GM06990 (cell line): ENCODE measurements at regions not wholly inside any gene's neighbourhood (a gene's known extent, or its start where the extent isn't known, plus 50 kb on each side); places are given as distances from the start of the nearest gene placed in this dataset.

ENCODE experiments used
- DNase-seq: peaks from one replicate; pipeline ENCODE4 v3.0.0-alpha.2; 2011; ENCODE audit not compliant: insufficient read length; ENCODE audit errors: extremely low read depth
- H3K27me3 ChIP-seq: replicated peaks from 2 replicates; pipeline ENCODE4 v1.6.0; 2011; ENCODE audit warnings: low read length; ENCODE audit not compliant: control insufficient read depth, insufficient read depth
- H3K36me3 ChIP-seq: 2 replicates; pipeline ENCODE4 v1.5.1; 2011; ENCODE audit warnings: low read length; ENCODE audit not compliant: control insufficient read depth, insufficient read depth
- H3K4me3 ChIP-seq: replicated peaks from 2 replicates; pipeline ENCODE4 v1.5.1; 2011; ENCODE audit warnings: low read depth, mild to moderate bottlenecking, control low read depth, low read length
- TF ChIP-seq, protein P1 (sequence below): IDR thresholded peaks from 2 replicates; pipeline ENCODE4 v1.5.1; 2011; ENCODE audit warnings: low read length, control low read depth, mild to moderate bottlenecking, inconsistent platforms; ENCODE audit not compliant: insufficient read depth, poor library complexity, severe bottlenecking

DNA sequence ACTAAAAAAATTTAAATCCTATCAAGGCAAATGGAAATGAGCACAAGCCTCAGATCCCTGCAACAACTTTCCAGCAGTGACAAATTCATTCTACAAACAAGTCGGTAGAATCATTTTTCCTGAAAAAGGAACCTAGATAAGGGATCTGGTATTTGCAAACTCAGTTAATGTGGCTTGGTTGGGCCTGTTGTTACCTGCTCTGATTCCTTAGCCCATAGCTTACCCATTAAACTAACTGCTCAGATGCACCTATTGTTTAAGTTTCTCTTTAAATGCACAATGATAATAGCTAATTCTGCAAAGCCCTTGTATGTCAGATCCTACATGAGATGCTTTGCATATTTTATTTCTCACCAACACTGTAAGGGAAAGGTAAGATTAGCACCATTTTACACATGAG is 377.4 kb upstream of the RGMA start:
- Histone ChIP-seq H3K4me3 (no peak overlapping the region), H3K27me3 (no peaks in the 10 kb centered on the region), H3K36me3 (no peaks in the 10 kb centered on the region)
- TF ChIP-seq, protein P1, sequence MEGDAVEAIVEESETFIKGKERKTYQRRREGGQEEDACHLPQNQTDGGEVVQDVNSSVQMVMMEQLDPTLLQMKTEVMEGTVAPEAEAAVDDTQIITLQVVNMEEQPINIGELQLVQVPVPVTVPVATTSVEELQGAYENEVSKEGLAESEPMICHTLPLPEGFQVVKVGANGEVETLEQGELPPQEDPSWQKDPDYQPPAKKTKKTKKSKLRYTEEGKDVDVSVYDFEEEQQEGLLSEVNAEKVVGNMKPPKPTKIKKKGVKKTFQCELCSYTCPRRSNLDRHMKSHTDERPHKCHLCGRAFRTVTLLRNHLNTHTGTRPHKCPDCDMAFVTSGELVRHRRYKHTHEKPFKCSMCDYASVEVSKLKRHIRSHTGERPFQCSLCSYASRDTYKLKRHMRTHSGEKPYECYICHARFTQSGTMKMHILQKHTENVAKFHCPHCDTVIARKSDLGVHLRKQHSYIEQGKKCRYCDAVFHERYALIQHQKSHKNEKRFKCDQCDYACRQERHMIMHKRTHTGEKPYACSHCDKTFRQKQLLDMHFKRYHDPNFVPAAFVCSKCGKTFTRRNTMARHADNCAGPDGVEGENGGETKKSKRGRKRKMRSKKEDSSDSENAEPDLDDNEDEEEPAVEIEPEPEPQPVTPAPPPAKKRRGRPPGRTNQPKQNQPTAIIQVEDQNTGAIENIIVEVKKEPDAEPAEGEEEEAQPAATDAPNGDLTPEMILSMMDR: no peak
- DNase-seq: no peak

DNA sequence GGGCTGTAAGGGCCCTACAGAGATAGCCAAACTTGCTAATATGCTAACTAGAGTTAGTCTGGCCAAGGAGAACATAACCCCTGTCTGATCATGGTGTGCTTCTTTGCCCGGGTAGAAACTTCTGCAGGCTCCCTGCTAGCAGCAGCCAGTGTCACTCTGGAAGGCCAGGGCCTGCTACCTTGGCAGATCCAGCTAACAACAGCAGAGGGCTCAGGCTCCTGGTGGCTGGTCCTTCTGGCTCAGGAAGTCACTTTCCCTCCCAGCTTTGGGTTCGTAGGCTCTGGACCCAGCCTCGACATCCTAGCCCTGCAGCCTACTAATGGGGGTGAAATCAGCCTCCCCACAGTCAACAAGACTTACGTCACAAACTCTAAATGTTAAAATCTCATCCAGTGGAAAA is 373.7 kb upstream of the RGMA start:
- TF ChIP-seq, protein P1: no peak
- no peak for DNase-seq
- no peaks in the 10 kb centered on the region for H3K36me3 ChIP-seq
- no peak overlapping the region for H3K4me3 ChIP-seq
- no peaks in the 10 kb centered on the region for H3K27me3 ChIP-seq

DNA sequence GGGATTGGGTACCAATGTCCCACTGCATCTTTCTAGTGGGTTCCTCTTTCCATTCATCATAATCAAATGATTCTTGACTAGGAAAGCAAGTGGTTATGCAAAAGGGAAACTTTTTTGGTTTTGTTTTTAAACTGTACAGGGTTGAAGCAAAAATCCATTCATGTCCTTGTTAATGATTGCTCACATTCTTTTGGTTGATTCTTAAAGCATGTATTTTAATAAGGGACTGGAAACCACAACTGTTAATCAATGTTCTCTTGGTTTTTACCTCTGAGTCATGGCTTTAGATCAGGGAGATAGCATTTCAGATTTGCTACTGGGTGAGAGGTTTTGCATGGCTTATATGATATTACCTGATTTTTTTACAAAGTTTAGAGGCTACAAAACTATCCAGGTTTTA is 371.7 kb upstream of the RGMA start:
- no peaks in the 10 kb centered on the region for H3K27me3 ChIP-seq

DNA sequence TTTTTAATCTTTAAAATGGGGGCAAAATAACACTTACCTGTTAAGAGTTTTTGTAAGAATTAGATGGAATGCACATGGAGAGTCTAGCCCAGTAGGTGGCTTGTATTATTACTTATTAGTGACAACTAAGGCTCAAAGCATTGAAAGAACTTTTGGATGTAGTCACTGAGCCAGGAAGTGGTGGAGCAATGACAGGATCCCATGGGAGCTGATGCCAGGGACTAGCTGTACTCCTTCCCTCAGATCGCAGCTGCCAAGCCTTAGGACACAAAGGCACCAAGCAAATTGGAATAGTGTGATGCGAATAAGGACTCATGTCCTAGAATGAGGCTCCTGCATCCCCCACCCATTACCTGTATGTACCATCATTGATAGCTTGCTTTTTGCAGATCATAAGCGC is 370.4 kb upstream of the RGMA start:
- H3K27me3 ChIP-seq: no peaks in the 10 kb centered on the region
- H3K36me3 ChIP-seq: no peaks in the 10 kb centered on the region
- DNase-seq: no peak
- no peak overlapping the region for H3K4me3 ChIP-seq
- TF ChIP-seq, protein P1: no peak

More for the DNA sequence above, 371.7 kb upstream of the RGMA start:
- H3K4me3 ChIP-seq: no peak overlapping the region
- no peak for DNase-seq
- H3K36me3 ChIP-seq: no peaks in the 10 kb centered on the region
- TF ChIP-seq, protein P1: no peak

DNA sequence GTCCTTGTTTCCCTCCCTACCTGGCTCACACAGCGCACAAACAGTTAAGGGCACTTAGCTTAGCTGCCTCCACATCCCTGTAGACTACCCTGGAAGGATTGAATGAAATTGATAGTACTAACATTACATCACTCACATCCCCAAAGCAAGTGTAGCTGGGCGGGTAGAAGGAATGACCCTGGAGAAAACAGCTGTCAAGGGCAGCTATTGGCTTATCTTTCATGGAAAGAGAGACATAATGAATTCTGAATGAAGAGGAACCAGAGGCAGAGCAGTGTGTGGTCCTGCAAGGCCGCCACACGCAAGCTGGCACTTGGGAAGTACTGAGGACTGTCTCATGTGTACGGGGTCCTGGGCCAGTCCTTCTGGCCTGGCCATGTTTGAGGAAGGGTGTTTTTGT is 369.6 kb upstream of the RGMA start:
- H3K36me3 ChIP-seq: no peaks in the 10 kb centered on the region
- no peak for DNase-seq
- H3K4me3 ChIP-seq: no peak overlapping the region
- no peaks in the 10 kb centered on the region for H3K27me3 ChIP-seq
- TF ChIP-seq, protein P1: no peak

DNA sequence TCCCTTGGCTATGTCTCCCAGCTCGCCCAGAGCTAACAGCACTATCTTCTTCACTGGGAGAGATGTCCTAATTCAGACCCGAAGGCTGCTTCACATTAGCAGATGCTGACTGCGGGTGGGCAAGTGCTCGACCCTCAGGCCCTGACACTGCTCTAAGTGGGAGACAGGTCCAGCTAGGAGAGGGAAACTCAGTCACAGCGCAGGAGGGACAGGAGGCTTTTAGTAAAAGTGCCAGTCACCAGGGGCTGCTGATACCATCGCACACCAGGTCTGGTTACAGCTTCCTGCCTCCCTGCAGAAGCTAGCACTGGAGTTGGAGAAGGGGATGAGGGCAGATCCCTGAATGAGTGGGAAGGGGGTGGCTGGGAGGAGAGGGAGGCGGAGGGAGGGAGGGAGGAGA is 365.8 kb upstream of the RGMA start:
- no peak for DNase-seq

More for the DNA sequence above, 365.8 kb upstream of the RGMA start:
- no peak overlapping the region for H3K4me3 ChIP-seq
- TF ChIP-seq, protein P1: no peak
- no peaks in the 10 kb centered on the region for H3K36me3 ChIP-seq
- no peaks in the 10 kb centered on the region for H3K27me3 ChIP-seq
